Kidney (tissue), 13 donors: ENCODE measurements at regions not wholly inside any gene's neighbourhood (a gene's known extent, or its start where the extent isn't known, plus 50 kb on each side); places are given as distances from the start of the nearest gene placed in this dataset.

Experiments
- DNase-seq, 5 donors: peaks; one replicate each; pipeline ENCODE4 v3.0.0-alpha.2; 2013 to 2020
- FAIRE-seq: peaks from 2 replicates; lab custom pipeline; 2012; peaks lifted over from hg19 to GRCh38; lab: Jason Lieb, UNC
- H3K27ac ChIP-seq, 2 donors: one replicate each; pipeline ENCODE4 v1.7.0; 2013; ENCODE audit warnings: low read depth in 2 of 2, low read length in 2 of 2, inconsistent platforms in 1 of 2
- H3K27me3 ChIP-seq: one replicate; pipeline ENCODE4 v1.7.1; 2013; ENCODE audit warnings: low read length, inconsistent platforms; ENCODE audit not compliant: control insufficient read depth, insufficient read depth
- H3K36me3 ChIP-seq, 3 donors: one replicate each; pipeline versions ENCODE4 v1.7.0 to v1.7.1; 2013; ENCODE audit warnings: low read length in 3 of 3, control low read depth in 1 of 3, inconsistent platforms in 1 of 3; ENCODE audit not compliant: insufficient read depth in 3 of 3, control insufficient read depth in 2 of 3
- H3K4me1 ChIP-seq, 3 donors: one replicate each; pipeline versions ENCODE4 v1.7.0 to v1.7.1; 2013; ENCODE audit warnings: low read length in 3 of 3, inconsistent platforms in 1 of 3, low read depth in 1 of 3; ENCODE audit not compliant: control insufficient read depth in 2 of 3, insufficient read depth in 2 of 3
- H3K4me3 ChIP-seq, 3 donors: one replicate each; pipeline versions ENCODE4 v1.7.0 to v1.8.1; 2013; ENCODE audit warnings: low read length in 3 of 3, control low read depth in 1 of 3, inconsistent platforms in 1 of 3
- H3K9ac ChIP-seq, 3 donors: one replicate each; pipeline versions ENCODE4 v1.7.0 to v1.7.1; 2013; ENCODE audit warnings: low read length in 3 of 3, control low read depth in 1 of 3, inconsistent platforms in 1 of 3
- H3K9me3 ChIP-seq, 3 donors: one replicate each; pipeline versions ENCODE4 v1.7.0 to v1.7.1; 2013; ENCODE audit warnings: low read length in 3 of 3, control low read depth in 1 of 3, inconsistent platforms in 1 of 3; ENCODE audit not compliant: control insufficient read depth in 2 of 3, insufficient read depth in 1 of 3
- CTCF ChIP-seq: IDR thresholded peaks from 3 replicates; pipeline ENCODE4 v1.5.1; 2012; ENCODE audit warnings: mild to moderate bottlenecking, moderate library complexity, borderline replicate concordance; ENCODE audit not compliant: insufficient read depth; ENCODE audit errors: extremely low read depth
- intact Hi-C: fragments of 100-400 bp; cut with DNase I; formaldehyde crosslinking; loops from one replicate; pipeline ENCODE4 v1.11.1; 2022
- donor health status: control.
- donor health status: control.
- donor health status: control.
- donor health status: control.
- donor health status: control.
- donor health status: DM: yes; HTN: yes; CAD: no.
- donor health status: Normal renal cell carcinoma (clear cell type).

DNA sequence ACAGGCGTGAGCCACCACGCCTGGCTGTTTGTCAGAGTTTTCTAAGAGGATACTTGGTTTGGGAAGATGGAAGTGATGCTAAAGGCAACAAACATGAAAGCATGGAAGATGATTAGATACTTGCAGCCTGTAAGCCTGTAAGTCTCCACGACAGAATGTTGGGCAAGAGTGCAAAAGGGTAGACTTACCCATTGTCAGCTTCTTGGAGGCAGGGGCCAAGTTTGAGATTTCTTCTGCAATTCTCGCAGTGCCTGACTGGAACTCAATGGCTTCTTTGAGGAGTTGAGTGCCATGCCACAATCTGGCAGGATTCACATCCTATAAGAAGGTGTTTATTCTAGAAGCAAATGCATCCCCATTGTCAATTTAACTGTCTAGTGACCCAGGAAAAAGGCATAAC is 70.1 kb upstream of the EFEMP1 start:
- H3K4me1 ChIP-seq = peaks cover 0 to 2% (median 0%) of the 10 kb centered on the region in 3 donors
- no peak overlapping the region for H3K9ac ChIP-seq
- no peak overlapping the region for H3K27ac ChIP-seq
- FAIRE-seq = no peak
- no peaks in the 10 kb centered on the region for H3K9me3 ChIP-seq
- TF ChIP-seq CTCF = no peak
- H3K4me3 ChIP-seq = no peak overlapping the region
- DNase-seq = no peak
- H3K27me3 ChIP-seq = no peaks in the 10 kb centered on the region
- H3K36me3 ChIP-seq = no peaks in the 10 kb centered on the region
- intact Hi-C loops = no loop called here

DNA sequence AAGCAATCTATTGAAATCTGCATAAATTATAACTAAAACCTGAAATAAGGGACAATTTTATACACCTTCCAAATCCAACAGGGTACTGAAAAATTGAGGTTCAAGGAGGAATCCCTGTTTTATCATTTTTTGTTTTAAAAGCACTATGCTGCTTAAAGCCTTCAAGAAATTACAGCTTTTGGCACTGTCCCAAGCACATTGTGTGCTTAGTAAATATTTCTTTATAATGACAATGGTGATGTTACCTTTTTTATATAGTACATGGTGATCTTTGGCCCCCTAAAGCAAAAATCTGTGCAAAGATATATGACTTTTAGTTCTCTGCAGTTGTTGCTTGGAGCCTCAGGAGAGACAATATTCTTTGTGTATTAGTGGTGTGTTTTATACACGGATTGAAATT is 71.6 kb upstream of the EFEMP1 start:
- no peak for FAIRE-seq
- intact Hi-C loops = no loop called here
- no peak overlapping the region for H3K9ac ChIP-seq

DNA sequence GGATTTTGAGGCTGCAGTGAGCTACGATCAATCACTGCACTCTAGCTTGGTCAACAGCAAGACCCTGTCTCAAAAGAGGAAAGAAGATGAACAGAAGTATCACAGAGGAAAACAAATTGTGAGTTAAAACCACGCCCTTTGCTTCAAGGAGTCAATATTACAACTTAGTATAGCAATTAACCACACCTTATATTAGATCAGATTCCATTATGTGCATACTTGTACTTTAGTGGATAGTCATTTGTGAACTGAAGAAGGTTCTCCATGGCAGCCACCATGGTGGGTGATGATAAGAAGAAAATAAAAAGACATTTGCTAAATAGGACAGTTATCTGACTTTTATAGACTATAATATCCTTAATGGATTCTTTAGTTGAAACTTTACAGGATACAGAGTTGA is 72.3 kb upstream of the EFEMP1 start:
- Histone ChIP-seq H3K27me3 (no peaks in the 10 kb centered on the region), H3K4me1 (peaks cover 0 to 2% (median 0%) of the 10 kb centered on the region in 3 donors), H3K27ac (no peak overlapping the region), H3K36me3 (no peaks in the 10 kb centered on the region), H3K4me3 (no peak overlapping the region), H3K9me3 (no peaks in the 10 kb centered on the region), H3K9ac (no peak overlapping the region)
- no peak for FAIRE-seq
- DNase-seq = no peak
- intact Hi-C loops = no loop called here
- no peak for TF ChIP-seq CTCF

More for the DNA sequence above, 71.6 kb upstream of the EFEMP1 start:
- no peak for TF ChIP-seq CTCF
- Histone ChIP-seq H3K4me3 (no peak overlapping the region), H3K4me1 (peaks cover 0 to 2% (median 0%) of the 10 kb centered on the region in 3 donors), H3K27ac (no peak overlapping the region), H3K36me3 (no peaks in the 10 kb centered on the region), H3K27me3 (no peaks in the 10 kb centered on the region), H3K9me3 (no peaks in the 10 kb centered on the region)
- no peak for DNase-seq

- TF ChIP-seq CTCF = no peak
- Histone ChIP-seq H3K9me3 (no peaks in the 10 kb centered on the region), H3K4me1 (peaks cover 0 to 3% (median 0%) of the 10 kb centered on the region in 3 donors), H3K4me3 (no peak overlapping the region), H3K9ac (no peak overlapping the region), H3K27ac (no peak overlapping the region), H3K36me3 (no peaks in the 10 kb centered on the region), H3K27me3 (no peaks in the 10 kb centered on the region)
- DNase-seq = no peak
- FAIRE-seq = no peak
- intact Hi-C loops = no loop called here
Measured at GRCh38 chr2:55999231-55999630, 75.6 kb upstream of the EFEMP1 start.
